Panc1 (cell line): ENCODE measurements at regions not wholly inside any gene's neighbourhood (a gene's known extent, or its start where the extent isn't known, plus 50 kb on each side); places are given as distances from the start of the nearest gene placed in this dataset.

Experiments
- ATAC-seq: fragments of 200-7000 bp; cut with Tn5 transposase; 2 replicates; pipeline ENCODE4 v1.9.1; 2020; ENCODE audit warnings: mild to moderate bottlenecking, moderate library complexity
- BruUV-seq: library from RNA; stranded (reverse); fragments of 400-500 nt; replicated peaks from 2 replicates; lab custom pipeline; 2021; lab: Mats Ljungman, UMichigan
- CTCF ChIA-PET: fragments of 300-600 bp; sonication (Branson Sonifier 250); formaldehyde crosslinking; loops from one replicate; lab custom pipeline; 2022; ENCODE audit warnings: antibody characterized with exemption; lab: Charles Lee
- POLR2A ChIA-PET: fragments of 300-600 bp; sonication (Branson Sonifier 250); formaldehyde crosslinking; loops from one replicate; lab custom pipeline; 2022; ENCODE audit warnings: antibody characterized with exemption; lab: Charles Lee
- DNase-seq: peaks from one replicate; pipeline ENCODE4 v3.0.0-alpha.2; 2010; ENCODE audit warnings: low read depth, low spot score
- H3K27ac ChIP-seq: 2 replicates; pipeline ENCODE4 v1.5.1; 2011; ENCODE audit warnings: mild to moderate bottlenecking, low read length, inconsistent platforms
- H3K27me3 ChIP-seq: fragments of 200-500 bp; sonication (Bioruptor generic); 2 replicates; pipeline ENCODE4 v1.6.0; 2014; ENCODE audit warnings: low read length, inconsistent platforms; ENCODE audit not compliant: control insufficient read depth, insufficient read depth
- H3K36me3 ChIP-seq: fragments of 200-500 bp; sonication (Bioruptor generic); 2 replicates; pipeline ENCODE4 v1.5.1; 2014; ENCODE audit warnings: inconsistent platforms, mild to moderate bottlenecking, low read length, moderate library complexity; ENCODE audit not compliant: control insufficient read depth, insufficient read depth
- H3K4me1 ChIP-seq: 2 replicates; pipeline ENCODE4 v1.5.1; 2011; ENCODE audit warnings: inconsistent platforms, mild to moderate bottlenecking, low read length, moderate library complexity; ENCODE audit not compliant: control insufficient read depth, insufficient read depth
- H3K4me3 ChIP-seq, 2 experiments: 2 replicates each; pipeline ENCODE4 v1.5.1; 2011 to 2012; ENCODE audit warnings: low read depth in 2 of 2, low read length in 2 of 2, mild to moderate bottlenecking in 2 of 2, inconsistent platforms in 1 of 2, moderate library complexity in 1 of 2
- H3K9me3 ChIP-seq: fragments of 200-500 bp; sonication (Bioruptor generic); 2 replicates; pipeline ENCODE4 v1.5.1; 2014; ENCODE audit warnings: low read depth, mild to moderate bottlenecking, inconsistent platforms, low read length, moderate library complexity; ENCODE audit not compliant: control insufficient read depth, insufficient read depth
- POLR2AphosphoS5 ChIP-seq: IDR thresholded peaks from 2 replicates; pipeline ENCODE4 v1.6.1; 2012; ENCODE audit warnings: mild to moderate bottlenecking, low read depth, low read length, moderate library complexity
- SIN3A ChIP-seq: IDR thresholded peaks from 2 replicates; pipeline ENCODE4 v1.6.1; 2012; ENCODE audit warnings: low read depth, mild to moderate bottlenecking, low read length, moderate library complexity, borderline replicate concordance; ENCODE audit not compliant: insufficient read depth
- TCF7L2 ChIP-seq: IDR thresholded peaks from 2 replicates; pipeline ENCODE4 v1.6.1; 2011; ENCODE audit warnings: mild to moderate bottlenecking, low read depth, low read length, inconsistent platforms
- in situ Hi-C: cut with HindIII; loops from 2 replicates; pipeline ENCODE4 v1.10.0; 2016; ENCODE audit warnings: low sequenced_read_pairs, low pct_unique_long_range_greater_than_20kb
- intact Hi-C: fragments of 100-400 bp; cut with micrococcal nuclease; formaldehyde crosslinking; loops from one replicate; pipeline ENCODE4 v1.10.0; 2022; ENCODE audit not compliant: unreplicated experiment
- TF ChIP-seq, protein P1 (sequence below): fragments of 450-650 bp; IDR thresholded peaks from 2 replicates; pipeline ENCODE4 v1.5.1; 2017; ENCODE audit warnings: mild to moderate bottlenecking
- TF ChIP-seq, protein P2 (sequence below), 2 experiments: IDR thresholded peaks; 2 replicates each; pipeline ENCODE4 v1.6.1; 2011 to 2012; ENCODE audit warnings: low read depth in 2 of 2, control low read depth in 1 of 2, low read length in 1 of 2, mild to moderate bottlenecking in 1 of 2, moderate library complexity in 1 of 2; ENCODE audit not compliant: insufficient read depth in 1 of 2

- no peak for DNase-seq
- no TSS peak for BruUV-seq
- in situ Hi-C loops, result no loop called here
- TF ChIP-seq, protein P1, sequence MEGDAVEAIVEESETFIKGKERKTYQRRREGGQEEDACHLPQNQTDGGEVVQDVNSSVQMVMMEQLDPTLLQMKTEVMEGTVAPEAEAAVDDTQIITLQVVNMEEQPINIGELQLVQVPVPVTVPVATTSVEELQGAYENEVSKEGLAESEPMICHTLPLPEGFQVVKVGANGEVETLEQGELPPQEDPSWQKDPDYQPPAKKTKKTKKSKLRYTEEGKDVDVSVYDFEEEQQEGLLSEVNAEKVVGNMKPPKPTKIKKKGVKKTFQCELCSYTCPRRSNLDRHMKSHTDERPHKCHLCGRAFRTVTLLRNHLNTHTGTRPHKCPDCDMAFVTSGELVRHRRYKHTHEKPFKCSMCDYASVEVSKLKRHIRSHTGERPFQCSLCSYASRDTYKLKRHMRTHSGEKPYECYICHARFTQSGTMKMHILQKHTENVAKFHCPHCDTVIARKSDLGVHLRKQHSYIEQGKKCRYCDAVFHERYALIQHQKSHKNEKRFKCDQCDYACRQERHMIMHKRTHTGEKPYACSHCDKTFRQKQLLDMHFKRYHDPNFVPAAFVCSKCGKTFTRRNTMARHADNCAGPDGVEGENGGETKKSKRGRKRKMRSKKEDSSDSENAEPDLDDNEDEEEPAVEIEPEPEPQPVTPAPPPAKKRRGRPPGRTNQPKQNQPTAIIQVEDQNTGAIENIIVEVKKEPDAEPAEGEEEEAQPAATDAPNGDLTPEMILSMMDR, result no peak
- TF ChIP-seq SIN3A (no peak), POLR2AphosphoS5 (no peak), TCF7L2 (no peak)
- TF ChIP-seq, protein P2, sequence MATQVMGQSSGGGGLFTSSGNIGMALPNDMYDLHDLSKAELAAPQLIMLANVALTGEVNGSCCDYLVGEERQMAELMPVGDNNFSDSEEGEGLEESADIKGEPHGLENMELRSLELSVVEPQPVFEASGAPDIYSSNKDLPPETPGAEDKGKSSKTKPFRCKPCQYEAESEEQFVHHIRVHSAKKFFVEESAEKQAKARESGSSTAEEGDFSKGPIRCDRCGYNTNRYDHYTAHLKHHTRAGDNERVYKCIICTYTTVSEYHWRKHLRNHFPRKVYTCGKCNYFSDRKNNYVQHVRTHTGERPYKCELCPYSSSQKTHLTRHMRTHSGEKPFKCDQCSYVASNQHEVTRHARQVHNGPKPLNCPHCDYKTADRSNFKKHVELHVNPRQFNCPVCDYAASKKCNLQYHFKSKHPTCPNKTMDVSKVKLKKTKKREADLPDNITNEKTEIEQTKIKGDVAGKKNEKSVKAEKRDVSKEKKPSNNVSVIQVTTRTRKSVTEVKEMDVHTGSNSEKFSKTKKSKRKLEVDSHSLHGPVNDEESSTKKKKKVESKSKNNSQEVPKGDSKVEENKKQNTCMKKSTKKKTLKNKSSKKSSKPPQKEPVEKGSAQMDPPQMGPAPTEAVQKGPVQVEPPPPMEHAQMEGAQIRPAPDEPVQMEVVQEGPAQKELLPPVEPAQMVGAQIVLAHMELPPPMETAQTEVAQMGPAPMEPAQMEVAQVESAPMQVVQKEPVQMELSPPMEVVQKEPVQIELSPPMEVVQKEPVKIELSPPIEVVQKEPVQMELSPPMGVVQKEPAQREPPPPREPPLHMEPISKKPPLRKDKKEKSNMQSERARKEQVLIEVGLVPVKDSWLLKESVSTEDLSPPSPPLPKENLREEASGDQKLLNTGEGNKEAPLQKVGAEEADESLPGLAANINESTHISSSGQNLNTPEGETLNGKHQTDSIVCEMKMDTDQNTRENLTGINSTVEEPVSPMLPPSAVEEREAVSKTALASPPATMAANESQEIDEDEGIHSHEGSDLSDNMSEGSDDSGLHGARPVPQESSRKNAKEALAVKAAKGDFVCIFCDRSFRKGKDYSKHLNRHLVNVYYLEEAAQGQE (IDR thresholded peaks at IDR 0.05; ENCODE audit: insufficient read depth in 1 of 2, low read depth in 2 of 2, low read length in 1 of 2), result no peak
- Histone ChIP-seq H3K27me3 (no peaks in the 10 kb centered on the region), H3K4me1 (no peaks in the 10 kb centered on the region), H3K27ac (no peak overlapping the region), H3K9me3 (no peaks in the 10 kb centered on the region), H3K36me3 (no peaks in the 10 kb centered on the region), H3K4me3 (no peak overlapping the region)
- no peak for ATAC-seq
- intact Hi-C loops, result no loop called here
- POLR2A ChIA-PET, result no interaction called here
- CTCF ChIA-PET, result no interaction called here
Measured at GRCh38 chr2:128405467-128405900, 86.8 kb upstream of the HS6ST1 start.

GRCh38 chr2:128405981-128406613 lies 87.4 kb upstream of the HS6ST1 start:
- no peak for DNase-seq
- Histone ChIP-seq H3K4me3 (no peak overlapping the region), H3K27me3 (no peaks in the 10 kb centered on the region), H3K36me3 (no peaks in the 10 kb centered on the region), H3K9me3 (no peaks in the 10 kb centered on the region), H3K4me1 (no peaks in the 10 kb centered on the region), H3K27ac (no peak overlapping the region)
- ATAC-seq, result peak; percentile 49; the same call in 1 of the 2 replicates
- no peak for TF ChIP-seq SIN3A
- TF ChIP-seq TCF7L2, result no peak
- TF ChIP-seq, protein P1, result no peak
- TF ChIP-seq, protein P2 (IDR thresholded peaks at IDR 0.05; ENCODE audit: insufficient read depth in 1 of 2, low read depth in 2 of 2, low read length in 1 of 2), result no peak
- no peak for TF ChIP-seq POLR2AphosphoS5
- CTCF ChIA-PET, result no interaction called here
- BruUV-seq, result no TSS peak
- intact Hi-C loops, result no loop called here
- in situ Hi-C loops, result no loop called here
- POLR2A ChIA-PET, result no interaction called here
